HT1080 (cell line): ENCODE measurements at regions not wholly inside any gene's neighbourhood (a gene's known extent, or its start where the extent isn't known, plus 50 kb on each side); places are given as distances from the start of the nearest gene placed in this dataset.
"Not testable (repeated sequence)": the region's sequence is repeated elsewhere in the genome, so short reads cannot be mapped to it uniquely, and the experiment has no call there.

Experiments
- DNase-seq: peaks from one replicate; pipeline ENCODE4 v3.0.0-alpha.2; 2015; ENCODE audit warnings: low read depth

GRCh38 chr13:85608255-85608829 lies 190.9 kb downstream of the SLITRK6 start:
- no peak for DNase-seq

- no peak for DNase-seq
Measured at GRCh38 chr13:85603735-85604134, 195.5 kb downstream of the SLITRK6 start.

GRCh38 chr13:85601526-85601925 lies 197.7 kb downstream of the SLITRK6 start:
- DNase-seq = no peak

GRCh38 chr13:85597790-85598500 lies 201.3 kb downstream of the SLITRK6 start:
- peak; percentile 59 for DNase-seq

- DNase-seq = no peak
Measured at GRCh38 chr13:85592211-85592610, 207.0 kb downstream of the SLITRK6 start.

- DNase-seq = peak; percentile 42
Measured at GRCh38 chr13:85590231-85590931, 208.8 kb downstream of the SLITRK6 start.

- DNase-seq = no peak
Measured at GRCh38 chr13:85589021-85589420, 210.2 kb downstream of the SLITRK6 start.

GRCh38 chr13:85588359-85588758 lies 210.9 kb downstream of the SLITRK6 start:
- no peak for DNase-seq

GRCh38 chr13:85586856-85587255 lies 212.4 kb downstream of the SLITRK6 start:
- DNase-seq = no peak

- peak; percentile 98 for DNase-seq
Measured at GRCh38 chr13:85586422-85586831, 212.8 kb downstream of the SLITRK6 start.

- peak; percentile 83 for DNase-seq
Measured at GRCh38 chr13:85582890-85583289, 216.3 kb downstream of the SLITRK6 start.

- no peak for DNase-seq
Measured at GRCh38 chr13:85575110-85575509, 224.1 kb downstream of the SLITRK6 start.

GRCh38 chr13:85567909-85568308 lies 231.3 kb downstream of the SLITRK6 start:
- DNase-seq = no peak

- no peak for DNase-seq
Measured at GRCh38 chr13:85565652-85566051, 233.6 kb downstream of the SLITRK6 start.

GRCh38 chr13:85564598-85564997 lies 234.6 kb downstream of the SLITRK6 start:
- no peak for DNase-seq

- no peak for DNase-seq
Measured at GRCh38 chr13:85562282-85562681, 236.9 kb downstream of the SLITRK6 start.

- DNase-seq = no peak
Measured at GRCh38 chr13:85557691-85558467, 241.3 kb downstream of the SLITRK6 start.

- DNase-seq = no peak
Measured at GRCh38 chr13:85551012-85551411, 248.2 kb downstream of the SLITRK6 start.

GRCh38 chr13:85549819-85550218 lies 249.4 kb downstream of the SLITRK6 start:
- no peak for DNase-seq

- not testable (repeated sequence) for DNase-seq
Measured at GRCh38 chr13:85548845-85549244, 250.4 kb downstream of the SLITRK6 start.

GRCh38 chr13:85545771-85546170 lies 253.4 kb downstream of the SLITRK6 start:
- DNase-seq = no peak

GRCh38 chr13:85544756-85545155 lies 254.5 kb downstream of the SLITRK6 start:
- DNase-seq = no peak
